HPDE6-E6E7 (cell line): ENCODE measurements at regions not wholly inside any gene's neighbourhood (a gene's known extent, or its start where the extent isn't known, plus 50 kb on each side); places are given as distances from the start of the nearest gene placed in this dataset.

Experiments
- DNase-seq: peaks from one replicate; pipeline ENCODE4 v3.0.0; 2011; ENCODE audit warnings: missing footprints; ENCODE audit errors: extremely low spot score

DNA sequence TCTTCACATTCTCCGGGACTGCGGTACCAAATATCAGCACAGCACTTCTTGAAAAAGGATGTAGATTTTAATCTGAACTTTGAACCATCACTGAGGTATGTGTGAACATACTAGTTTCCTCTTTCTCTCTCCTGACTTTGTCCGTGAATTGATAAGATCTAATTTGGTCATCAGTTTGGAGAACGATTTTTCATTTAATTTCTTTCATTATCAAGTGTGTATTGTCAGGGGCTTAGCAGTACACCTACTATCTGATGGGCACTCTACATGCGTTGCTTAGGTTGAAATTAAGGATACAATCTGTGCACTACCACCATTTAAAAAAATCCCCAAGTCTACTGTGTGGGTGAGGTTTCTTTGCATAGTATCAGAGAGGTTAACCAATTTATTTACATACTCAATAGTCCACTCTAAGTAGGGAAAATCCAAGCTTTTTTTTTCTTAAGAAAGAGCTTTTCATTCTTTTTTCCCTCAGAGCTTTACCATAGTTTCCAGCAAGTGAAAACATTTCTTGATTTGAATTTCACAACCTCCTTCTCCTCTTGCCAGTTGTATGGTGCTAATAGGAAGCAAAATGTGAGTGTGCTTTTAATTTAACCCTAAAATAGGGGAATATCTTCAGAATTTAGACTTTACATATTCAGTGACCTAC is 105.4 kb upstream of the ESR1 start:
- no peak for DNase-seq

DNA sequence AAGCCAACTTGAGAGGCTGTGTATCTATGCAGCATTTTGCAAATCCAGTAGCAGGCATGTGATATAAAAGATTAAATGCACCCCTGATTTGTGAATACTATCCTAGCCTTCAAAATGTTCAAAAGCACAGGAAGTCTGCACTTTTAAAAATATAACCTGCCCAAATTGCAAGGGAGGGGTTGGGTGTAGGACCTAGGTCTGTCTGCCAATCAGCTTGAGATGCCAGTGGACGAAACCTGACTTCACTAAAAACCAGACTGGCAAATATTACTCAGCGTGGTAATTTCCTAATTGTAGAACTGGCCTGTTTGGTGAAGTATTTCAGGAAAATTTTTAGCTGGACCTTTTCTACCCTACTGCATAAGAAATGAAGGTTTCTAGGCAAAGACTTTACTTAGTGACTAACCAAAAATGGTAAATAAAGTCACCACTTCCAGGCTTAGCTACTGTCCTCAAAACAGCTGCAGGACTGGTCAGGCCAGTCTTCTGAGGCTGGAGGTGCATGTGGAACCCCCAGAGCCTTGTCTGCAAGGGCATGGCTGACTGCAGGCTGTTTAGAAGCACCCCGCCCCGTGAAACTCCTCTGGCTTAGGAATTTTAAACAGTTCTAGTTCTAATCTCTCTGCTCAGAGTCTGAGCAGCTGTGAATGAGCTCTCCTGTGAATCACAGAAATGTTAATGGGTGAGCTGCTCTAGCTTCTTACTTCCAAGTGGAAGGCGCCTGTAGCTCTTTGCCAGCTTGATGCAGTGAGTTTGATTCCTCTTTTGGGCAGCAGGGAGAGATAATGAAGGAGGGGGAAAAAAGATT is 104.4 kb upstream of the ESR1 start:
- no peak for DNase-seq

DNA sequence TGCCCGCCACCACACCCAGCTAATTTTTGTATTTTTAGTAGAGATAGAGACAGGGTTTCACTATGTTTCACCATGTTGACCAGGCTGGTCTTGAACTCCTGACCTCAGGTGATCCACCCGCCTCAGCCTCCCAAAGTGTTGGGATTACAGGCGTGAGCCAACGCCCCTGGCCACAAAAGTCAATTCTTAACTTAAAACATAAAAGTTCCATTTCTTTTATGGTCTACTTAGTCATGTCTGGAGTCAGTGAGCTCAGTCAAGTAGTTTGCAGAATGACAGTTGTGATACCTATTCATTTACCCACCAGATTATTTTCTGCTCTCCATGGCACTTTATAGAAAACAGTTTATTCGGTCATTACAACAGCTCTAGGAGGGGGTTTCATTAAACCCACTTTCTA is 103.1 kb upstream of the ESR1 start:
- DNase-seq, result no peak

DNA sequence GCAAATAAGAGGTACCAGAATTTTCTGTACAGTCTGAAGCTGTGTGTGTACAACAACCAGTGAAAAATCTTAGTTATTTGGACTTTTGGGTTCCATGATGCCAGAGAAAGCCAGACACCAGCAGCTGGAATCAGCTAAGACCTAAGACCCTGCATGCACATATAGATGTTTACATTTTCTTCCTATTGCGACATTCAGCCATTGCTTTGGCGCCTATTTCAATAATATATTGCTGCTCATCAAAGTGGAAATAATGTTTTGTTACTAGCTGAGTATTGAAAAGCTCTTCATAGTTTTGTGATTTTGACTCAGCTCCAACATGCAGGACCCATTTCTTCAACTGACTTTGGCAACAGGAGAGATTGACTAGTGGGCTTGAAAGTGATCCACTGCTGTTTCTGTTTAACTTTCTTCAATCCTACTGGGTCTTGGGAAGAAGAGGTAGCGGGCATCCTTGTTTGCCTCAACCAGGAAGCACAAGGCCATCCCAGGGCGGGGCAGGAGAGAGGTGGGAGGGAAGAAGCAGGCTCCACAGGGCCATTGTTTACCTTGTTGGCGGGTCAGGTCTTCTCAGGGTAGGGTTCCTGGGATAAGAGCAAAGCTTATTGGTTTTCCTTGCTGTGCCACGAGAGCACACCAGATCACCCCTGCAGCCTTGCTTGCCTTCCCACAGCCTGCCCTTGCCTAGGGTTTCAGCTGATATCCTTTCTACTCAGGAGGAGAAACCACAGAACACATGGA is 101.3 kb upstream of the ESR1 start:
- no peak for DNase-seq

DNA sequence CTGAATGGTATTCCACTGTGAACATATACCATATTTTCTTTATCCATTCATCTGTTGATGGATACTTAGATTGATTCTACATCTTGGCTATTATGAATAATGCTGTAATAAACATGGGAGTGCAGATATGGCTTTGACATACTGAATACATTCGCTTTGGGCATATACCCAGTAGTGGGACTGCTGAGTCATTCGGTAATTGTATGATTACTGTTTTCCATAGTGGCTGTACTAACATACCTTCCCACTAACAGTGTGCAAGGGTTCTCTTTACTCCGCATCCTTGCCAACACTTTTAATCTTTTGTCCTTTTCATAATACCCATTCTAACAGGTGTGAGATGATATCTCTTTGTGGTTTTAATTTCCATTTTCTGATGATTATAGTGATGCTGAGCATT is 98.2 kb upstream of the ESR1 start:
- no peak for DNase-seq

DNA sequence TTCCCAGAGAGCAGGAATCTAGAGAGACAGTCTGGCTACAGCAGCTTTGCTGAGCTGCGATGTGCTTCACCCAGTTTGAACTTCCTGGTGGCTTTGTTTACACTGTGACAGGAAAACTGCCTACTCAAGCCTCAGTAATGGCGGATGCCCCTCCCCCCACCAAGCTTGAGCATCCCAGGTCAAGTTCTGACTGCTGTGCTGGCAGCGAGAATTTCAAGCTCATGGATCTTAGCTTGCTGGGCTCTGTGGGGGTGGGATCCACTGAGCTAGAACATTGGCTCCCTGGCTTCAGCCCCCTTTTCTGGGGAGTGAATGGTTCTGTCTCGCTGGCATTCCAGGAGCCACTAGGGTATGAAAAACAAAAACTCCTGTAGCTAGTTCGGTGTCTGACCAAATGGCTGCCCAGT is 91.0 kb upstream of the ESR1 start:
- DNase-seq, result no peak

DNA sequence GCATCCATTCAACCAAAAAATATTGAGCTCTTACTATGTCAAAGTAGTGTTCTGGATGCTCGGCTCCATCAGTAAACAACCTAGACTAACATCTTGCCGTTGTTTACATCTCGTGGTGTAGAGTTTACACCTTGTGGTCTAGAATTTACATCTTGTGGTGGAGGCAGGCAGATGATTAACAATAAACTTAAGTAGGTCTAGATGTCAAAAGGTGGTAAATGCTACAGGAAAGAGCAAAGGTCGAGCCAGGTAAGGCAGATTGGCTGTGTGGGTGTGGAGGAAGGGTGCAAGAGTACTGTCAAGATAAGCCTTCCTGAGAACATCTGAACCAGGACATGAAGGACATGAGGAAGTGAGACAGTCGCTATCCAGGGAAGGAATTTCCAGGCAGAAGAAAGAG is 88.4 kb upstream of the ESR1 start:
- no peak for DNase-seq

DNA sequence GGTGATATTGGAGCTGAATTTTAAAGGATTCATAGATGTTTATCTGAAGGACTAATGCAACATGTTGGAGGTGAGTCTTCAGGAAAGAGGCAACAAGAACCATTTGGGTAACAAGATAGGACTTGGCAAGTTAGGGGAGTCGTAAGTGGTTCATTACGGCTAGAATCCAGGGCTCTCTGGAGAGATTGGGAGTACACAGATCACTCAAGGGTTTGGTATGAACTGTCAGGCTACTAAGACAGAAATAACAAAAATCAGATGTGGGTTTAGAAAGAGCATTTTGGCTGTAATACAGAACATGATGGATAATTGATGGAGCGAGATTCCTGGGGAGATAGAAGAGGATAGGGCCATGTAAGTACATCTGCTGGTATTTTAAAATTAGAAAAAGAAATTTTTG is 86.3 kb upstream of the ESR1 start:
- DNase-seq, result no peak

DNA sequence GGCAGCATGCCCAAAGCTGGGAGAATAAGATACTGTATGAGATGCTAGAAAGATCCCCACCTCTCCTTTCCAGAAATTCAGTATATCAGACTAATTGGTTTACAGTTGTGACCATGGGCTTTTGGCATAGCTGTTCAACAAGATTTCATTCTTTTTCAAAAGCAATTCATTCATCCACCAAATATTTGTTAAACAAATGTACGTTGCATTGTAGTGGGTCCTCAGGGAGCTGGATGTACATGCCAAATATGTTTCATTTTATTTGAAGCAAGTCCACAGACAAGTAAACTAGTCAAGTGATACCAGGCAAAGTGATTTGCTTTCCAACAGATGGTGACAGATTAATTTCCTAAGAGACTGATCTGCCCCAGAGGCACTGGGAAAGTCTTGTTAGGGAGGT is 85.8 kb upstream of the ESR1 start:
- DNase-seq, result no peak

DNA sequence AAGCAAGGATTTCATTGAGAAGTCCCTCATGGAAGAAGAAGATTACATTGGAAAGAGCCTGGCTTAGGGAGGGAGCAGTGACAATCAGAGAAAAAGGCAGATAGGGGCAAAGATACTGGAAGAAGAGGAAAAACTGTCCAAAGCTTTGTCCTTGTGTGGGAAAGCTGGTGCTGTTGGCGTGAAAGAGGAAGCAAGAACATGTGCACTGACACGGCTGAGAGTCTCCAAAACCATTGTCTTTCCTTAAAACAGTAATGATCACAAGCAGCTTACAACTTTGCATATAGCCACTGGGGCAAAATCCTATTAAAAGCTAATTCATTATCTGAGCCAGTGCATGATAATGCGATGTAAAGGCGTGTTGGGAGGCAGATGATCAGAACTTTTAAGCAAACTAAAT is 85.1 kb upstream of the ESR1 start:
- no peak for DNase-seq

DNA sequence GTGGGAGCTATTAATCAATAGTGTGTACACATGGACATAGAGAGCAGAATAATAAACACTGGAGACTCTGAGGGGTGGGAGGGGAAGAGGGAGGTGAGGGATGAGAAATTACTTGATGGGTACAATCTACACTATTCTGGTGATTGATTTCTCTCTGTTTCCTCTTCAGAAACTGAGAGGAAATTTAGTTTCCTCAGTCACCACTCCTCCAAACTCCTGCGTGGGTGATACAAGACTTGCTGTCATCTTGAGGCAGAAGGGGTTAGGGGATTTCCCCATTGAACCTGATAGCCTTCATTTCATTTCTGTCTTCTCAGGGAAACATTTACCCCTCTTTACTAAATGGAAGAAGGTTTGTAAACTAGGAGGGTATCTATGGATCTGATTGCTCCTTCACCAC is 84.3 kb upstream of the ESR1 start:
- DNase-seq, result no peak

DNA sequence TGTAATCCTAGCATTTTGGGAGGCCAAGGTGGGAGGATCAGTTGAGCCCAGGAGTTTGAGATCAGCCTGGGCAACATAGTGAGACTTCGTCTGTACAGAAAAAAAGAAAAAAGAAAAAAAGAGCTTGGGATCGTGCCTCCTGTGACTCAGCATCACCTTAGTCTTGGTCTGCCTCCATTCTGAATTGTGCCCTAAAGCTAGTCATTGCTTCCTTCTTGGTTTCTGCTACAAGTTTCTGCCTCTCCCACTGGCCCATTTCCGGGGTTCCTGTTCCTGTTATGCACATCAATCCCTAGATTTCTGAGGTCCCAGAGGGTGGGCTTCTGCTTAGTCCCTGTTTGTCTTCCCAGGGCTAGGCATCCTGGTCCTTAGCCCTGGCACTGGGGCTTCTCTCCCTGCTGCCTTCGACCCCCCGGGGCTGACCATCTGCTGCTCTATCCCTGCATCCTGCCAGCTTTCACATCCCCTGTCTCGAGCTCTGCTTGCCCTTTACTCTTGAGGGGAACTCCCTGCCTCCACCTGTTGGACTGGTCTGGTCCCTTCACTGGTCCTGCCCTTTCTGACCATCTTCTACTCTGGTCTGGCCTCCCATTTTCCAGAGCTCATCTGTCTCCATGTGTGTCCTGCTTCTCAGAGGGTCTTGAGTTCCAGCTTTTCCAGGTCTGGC is 77.5 kb upstream of the ESR1 start:
- no peak for DNase-seq

DNA sequence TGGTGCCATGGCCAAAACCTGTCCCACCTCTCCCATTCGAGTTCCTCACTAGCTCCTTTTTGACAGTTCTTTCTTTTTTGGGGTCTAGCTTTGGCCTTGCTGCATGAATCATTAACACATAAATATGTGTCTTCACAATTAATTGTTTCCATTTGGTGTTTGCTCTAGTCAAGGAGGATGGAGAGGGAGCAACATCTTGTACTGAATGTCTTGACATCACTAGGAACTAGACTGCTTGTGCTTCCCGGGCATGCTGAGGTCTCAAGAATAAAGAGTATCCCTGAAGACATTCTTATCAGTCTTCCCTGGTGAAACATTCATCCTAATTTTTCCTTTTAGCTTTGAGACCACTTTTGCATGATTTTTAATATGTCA is 77.0 kb upstream of the ESR1 start:
- no peak for DNase-seq

DNA sequence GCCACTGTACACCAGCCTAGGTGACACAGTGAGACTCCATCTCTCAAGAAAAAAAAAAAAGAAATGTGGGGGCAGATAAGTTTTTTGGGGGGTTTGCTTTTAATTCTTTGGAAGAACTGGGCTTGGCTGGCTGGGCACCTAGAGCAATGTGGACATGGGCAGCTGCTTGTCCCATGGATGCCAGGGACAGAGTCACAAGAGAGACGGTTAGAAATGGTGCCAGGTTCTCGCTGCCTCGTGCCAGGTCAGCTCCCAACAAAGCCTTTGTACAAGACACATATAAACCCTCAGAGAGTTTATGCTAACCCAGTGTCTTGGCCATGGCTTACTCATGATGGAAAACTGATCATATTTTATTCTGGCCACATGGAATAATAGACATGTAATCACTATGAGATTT is 76.2 kb upstream of the ESR1 start:
- DNase-seq, result no peak

DNA sequence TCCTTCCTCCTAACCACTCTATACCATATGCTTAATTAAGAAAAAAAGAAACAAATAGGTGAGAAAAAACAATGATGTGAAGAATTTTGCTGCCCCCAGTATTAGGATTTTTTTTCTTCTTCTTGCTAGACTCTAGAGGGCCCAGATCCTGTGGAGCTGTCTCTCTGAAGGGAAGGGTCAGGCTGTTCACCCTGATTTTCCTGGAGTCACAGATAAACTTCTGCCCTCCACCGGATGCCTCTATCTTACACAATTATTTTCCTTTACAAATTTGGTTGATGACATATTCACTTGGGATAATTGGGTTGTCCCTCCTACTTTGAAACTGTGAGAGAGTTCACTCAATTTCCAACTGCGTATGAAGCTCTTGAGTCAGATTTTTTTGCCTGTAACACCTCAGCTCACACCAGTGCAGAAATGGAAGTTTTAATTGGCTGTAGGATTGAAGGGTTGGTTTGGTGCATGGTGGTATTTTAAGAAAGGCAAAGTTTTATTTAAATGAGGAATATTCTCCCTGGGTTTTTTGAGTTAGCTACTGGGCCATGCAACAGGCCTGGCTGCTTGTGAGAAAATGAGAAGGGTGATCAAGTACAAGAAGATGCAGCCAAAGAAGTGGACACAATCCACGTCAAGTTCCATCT is 73.7 kb upstream of the ESR1 start:
- no peak for DNase-seq

DNA sequence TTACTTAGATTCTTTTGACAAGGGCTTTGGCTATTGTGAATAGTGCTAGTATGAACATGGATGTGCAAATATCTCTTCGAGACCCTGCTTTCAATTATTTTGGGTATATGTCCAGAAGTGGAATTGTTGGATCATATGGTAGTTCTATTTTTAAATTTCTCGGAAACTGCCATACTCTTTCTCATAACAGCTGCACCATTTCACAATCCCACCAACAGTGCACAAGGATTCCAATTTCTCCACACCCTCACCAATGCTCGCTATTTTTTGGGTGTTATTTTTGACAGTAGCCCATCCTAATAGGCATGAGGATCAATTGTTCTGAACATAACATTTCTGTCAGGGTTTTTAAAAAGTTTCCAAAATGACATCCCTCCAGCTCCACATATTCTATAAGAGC is 69.2 kb upstream of the ESR1 start:
- DNase-seq, result no peak

DNA sequence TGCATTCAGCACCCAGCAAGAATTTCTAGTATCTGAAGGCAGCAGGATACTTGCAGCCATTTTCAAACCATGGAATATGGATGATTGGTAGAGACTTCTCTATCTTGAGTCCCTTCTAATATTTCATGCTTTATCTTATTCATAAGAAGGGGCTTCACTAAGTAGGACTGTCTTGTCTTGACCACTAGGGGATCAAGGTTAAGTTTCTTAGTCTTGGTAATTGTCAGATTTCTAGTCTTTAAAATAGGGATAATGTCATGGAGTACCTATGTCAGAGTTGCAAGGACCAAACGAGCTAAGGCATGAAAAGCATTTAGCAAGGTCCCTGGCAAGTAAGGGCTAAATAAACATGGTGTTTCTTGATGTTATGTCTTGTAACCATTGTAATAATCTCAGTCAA is 68.5 kb upstream of the ESR1 start:
- no peak for DNase-seq

DNA sequence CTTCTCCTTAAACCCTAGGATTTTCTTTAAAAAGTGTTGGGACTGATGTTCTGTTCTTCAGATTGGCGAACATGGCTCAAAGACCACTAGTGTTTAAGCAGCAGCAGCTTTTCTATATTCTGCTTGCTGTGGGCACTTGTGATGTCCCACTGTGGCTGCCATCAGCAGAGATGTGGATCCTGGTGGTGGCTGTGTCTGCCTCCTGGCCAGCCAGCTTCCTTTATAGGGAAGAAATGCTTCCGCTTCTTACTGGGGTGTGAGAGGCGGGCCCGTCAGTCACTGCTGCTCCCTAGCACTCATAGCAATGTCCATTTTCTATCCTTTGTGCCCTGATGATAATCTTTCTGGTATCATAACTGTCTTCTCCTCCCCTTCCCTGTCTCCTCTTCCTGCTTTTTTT is 66.7 kb upstream of the ESR1 start:
- no peak for DNase-seq

DNA sequence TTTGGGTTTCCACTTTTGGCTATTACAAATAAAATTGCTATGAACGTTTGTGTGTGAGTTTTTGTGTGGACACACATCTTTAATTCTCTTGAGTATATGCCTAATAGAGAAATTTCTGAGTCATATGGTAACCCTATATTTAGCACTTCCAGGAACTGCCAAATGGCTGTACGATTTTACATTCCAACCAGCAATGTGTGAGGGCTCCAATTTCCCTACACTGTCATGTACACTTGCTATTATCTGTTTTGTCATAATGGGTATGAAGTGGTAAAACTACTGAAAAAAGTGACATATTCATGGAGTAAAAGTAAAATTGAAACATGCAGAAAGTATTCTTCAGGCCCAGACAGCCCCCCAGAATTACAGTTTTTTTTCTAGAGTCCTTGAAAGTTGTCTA is 59.6 kb upstream of the ESR1 start:
- DNase-seq, result no peak

DNA sequence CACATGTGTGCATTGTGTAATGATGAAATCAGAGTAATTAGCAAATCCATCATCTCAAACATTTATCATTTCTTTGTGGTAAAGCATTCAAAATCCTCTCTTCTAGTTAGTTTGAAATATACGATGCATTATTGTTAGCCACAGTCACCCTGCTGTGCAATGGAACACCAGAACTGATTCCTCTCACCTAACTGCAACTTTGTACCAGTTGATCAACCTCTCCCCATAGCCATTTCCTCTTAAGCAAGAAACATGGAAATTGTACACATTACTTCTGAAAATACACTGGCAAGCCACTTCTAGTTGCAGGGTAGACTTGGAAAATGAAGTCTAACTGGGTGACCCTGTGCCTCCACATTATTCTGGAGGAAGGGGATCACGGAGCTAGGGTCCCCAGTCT is 58.1 kb upstream of the ESR1 start:
- DNase-seq, result no peak

DNA sequence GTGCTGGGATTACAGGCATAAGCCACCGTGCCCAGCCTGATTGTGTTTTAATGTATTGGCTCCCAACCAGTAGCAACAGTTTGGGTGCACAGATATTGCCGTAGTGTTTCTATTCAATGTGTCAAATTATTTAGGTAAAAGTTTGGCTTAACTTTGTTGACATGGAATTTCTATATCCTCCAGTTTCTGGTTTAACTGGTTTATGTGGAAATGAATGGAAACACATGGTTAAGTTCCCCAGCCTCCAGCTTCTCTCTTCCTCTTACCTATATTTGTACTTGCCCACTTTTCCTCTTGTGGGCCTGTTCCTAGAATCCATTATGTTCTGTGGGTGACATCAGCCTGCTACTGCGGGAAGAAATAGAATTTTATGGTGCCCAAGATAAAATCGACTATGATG is 53.9 kb upstream of the ESR1 start:
- DNase-seq, result no peak

DNA sequence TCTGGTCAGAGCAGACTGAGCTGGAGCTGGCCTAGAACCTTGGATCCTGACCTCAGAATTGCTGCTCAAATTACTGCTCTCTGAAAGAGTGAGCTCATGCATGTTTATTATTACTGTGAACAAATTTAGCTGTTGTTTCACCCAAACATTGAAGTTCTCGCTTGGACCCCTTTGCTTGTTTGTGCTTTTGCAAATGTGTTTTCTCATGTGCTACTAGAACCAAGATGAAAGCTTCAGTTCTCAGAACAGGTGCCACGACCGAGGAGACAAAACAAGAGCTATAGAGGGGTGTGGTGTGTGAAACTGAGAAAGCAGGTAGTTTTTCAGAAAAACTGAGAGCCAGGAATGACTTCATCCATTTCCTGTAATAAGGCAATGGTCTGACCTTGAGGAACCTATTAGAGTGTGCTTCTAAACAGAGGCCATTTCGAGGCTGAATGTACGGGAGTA is 50.0 kb upstream of the ESR1 start:
- no peak for DNase-seq
